HG03045 (cell line): ENCODE measurements at regions not wholly inside any gene's neighbourhood (a gene's known extent, or its start where the extent isn't known, plus 50 kb on each side); places are given as distances from the start of the nearest gene placed in this dataset.

Experiments
- ATAC-seq: cut with Tn5 transposase; IDR thresholded peaks from one replicate; pipeline ENCODE4 v1.9.1; 2021; ENCODE audit warnings: mild to moderate bottlenecking, moderate library complexity; ENCODE audit not compliant: unreplicated experiment

DNA sequence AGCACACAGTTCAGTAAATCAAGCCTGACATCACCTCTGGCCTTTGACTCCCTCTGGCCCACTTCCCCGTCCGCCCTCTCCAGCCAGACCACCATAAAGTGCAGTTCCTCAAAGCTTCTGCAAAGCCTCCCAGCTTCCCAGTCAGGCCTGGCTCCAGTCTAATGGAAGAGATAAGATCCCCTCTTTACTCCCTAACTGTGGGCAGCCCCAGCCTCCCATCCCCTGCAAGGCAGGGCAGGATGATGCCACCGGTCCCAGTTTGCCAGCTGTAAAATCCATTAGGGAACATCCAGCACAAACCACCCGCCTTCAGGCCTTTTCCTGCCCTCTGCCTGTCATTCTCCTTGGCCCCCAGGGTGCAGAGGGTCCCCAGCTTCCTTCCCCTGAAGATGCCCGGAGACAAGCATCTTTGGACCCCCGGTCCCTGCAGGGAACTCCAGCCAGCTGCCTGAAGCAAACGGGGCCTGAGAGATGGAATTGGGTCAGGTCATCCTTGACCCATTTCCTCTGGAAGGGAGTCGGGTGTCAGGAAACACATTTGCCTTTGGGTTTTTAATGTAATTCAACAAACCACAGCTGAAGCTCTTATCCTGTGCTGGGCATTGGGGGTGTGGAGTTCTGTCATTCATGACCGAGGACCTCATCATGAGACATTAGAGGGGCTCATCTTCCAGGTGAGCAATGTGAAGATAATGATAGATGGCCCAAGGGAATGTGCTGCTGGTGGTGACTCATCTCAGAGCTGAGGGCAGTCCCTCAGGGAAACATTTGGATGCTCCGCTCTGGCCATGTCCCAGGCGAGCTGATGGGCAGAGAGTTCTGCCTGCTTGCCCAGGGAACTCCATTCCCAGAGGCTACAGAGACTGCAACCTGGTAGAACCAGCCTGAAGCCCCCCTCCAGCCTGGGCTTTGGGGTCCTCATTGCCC lies 93.8 kb upstream of the CLMN start:
- no peak for ATAC-seq

DNA sequence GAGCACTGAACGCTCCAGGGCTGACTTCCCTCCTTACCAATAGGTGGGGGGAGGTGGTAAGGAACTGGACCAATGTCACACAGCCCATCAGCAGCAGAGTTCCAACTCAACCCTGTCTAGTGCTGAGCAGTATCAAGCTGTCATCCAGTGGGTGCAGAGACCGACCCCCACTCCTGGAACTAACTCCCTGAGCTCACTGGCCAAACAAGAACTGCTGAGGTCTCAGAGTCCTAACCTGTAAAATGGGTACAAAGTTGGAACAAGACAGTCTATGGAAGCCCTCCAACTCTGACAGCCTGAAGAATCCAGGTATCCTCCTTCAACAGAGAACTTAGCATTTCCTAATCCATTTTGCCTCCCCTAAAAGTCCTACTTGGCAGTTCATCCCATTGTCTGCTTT lies 91.1 kb upstream of the CLMN start:
- ATAC-seq, result no peak

DNA sequence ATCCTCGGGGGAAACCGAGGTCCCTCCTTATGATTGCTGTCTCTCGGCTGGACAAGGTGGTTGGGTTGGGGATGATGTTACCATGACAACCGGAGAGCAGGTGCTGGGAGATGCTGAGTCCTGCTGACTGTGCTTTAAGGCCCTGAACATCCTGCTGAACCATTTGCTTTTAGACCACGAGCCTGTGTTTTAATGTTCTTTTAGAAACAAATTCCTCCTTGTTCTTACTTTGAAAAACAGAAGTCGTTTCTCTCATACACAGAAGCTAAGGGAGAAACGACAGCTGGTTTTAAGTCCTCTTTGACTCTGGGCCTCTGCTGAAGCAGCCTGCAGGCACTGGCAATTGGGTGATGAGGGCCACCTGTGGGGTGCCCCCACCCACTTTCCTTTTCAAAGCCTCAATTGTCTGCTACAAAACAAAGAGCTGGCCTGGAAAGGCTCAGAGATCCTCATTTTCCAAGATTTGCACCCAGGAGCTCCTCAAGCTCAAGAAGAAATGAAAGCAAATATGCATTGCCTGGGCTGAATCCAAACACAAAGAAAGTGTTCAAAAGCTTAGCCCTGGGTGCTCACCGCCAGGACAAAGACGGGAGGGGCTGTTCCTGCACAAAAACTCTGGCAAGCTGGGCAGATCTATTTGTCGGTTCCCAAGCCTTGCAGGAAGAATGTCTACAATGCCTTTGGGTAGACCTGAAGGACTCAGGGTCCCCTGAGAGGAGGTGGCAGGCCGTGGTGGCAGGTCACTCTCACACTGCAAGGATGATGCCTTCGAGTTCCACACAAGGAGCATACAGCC lies 90.0 kb upstream of the CLMN start:
- ATAC-seq, result no peak

DNA sequence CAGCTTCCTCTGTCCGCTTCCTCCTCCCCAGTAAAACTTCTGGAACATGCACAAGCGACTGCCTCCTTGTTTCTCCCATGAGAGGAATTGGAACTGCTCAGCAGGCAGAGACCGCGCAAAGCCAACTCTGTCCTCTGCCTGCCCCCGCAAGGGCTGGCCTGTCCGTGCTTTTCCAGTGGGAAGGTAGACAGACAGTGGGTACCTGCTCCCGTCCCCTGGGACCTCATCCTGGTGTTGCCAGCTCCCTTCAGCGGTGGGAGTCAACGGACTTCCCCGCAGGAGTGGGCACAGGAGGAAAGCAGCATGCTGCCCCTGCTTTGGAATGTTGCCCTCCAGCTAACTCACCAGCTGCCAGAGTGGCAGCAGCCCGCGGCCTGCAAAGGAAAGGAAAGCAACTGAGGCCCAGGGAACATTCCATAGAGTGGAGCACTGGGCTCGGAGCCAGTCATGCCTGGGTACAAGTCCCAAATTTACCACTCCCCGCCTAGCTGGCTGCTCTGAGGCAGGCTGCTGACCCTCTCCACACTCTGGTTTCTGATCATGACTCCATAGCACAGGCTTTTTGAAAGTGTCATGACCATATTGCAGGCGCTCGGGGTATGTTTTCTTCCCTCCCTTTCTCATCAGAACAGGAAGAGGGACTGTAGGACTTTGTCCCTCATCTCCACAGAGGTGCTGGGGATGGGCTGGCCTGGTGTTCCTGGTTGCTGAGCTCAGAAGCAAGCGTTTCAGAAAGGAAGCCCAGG lies 89.2 kb upstream of the CLMN start:
- no peak for ATAC-seq

DNA sequence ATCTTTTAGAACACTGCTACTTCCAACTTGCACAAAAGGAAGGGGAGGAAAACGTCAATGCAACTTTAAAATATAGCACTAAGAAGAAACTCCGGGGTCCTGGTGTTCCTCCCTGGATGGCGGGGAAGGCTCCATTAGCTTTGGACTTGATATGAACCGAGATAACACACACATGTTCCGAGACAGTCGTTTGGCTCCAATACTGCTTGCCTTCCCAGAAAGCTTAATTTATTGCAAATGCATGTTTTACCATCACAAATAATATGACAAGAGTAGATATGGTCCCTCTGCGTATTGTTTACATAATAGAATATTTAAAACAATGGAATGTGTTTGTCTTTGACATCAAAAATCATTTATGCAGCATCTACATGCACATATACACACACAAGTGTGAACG lies 87.6 kb upstream of the CLMN start:
- ATAC-seq, result no peak

DNA sequence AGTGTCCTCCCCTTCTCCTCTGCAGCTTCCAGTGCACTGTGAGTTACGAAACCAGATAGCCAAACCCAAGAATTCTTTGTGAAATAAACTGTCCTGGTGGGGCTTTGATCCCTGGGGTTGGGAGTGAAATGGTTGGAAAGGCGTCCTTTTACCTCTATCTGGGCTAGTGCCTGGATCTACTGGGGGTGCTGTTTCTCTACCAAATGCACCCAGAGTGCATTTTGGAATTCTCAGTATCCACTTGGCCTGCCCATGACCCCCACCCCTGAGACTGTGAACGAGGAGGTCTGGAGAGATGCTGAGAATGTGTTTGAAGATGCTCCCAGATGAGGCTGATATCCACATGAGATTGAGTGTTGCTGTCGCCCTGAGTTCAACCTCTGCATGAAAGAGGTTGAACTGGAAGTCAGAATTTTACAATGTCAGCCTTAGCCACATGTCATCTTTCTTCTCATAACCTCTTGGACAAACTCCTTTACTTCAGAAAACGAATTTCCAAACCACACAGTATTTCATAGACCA lies 87.1 kb upstream of the CLMN start:
- ATAC-seq, result no peak

DNA sequence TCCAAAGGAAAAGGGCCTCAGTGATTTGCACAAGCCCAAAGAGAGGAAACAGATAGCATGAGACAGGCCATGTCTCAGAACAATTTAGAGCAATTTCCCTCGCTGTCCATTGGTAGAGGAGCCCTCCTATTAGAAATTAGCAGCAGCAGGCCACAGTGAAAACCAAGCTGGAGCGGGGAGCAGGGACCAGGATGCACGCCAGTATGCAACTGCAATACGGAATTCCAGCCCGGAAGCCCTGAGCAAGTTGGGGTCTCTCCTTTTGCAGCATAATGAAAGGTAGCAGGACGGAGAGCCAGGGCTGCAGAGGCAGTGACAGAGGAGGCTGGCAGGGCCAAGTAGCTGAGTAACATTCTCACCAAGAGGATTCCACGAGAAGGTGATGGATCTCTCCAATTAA lies 84.9 kb upstream of the CLMN start:
- no peak for ATAC-seq

DNA sequence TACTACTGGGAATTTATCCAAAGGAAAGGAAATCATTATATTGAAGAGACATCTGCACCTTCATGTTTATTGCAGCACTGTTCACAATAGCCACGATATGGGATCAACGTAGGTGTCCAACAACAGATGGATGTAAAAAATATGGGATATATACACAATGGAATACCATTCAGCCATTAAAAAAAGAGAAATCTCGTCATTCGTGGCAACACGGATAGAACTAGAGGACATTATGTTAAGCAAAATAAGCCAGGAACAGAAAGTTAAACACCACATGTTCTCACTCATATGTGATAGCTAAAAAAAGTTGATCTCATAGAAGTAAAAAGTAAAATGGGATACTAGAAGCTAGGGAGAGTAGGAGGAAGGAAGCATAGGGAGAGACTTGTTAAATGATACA lies 82.9 kb upstream of the CLMN start:
- ATAC-seq, result no peak

DNA sequence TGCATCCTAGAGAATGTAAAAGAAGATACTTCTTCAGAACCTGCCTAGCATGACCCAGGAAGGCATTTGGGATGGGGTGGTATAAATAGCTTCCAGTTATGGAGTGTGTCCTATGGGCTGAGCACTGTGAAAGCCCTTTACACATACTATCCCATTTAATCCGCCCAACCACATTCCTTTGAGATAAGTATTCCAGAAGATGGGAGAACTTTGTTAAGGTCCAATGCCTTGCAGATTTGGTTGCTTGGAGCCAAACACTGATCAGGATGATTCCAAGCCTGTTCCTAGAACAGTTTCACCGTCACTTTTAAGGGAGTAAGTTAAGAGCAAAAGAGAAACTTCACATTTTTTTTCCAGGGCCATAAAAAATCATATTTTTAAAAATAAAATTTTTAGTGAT lies 82.5 kb upstream of the CLMN start:
- ATAC-seq, result no peak

DNA sequence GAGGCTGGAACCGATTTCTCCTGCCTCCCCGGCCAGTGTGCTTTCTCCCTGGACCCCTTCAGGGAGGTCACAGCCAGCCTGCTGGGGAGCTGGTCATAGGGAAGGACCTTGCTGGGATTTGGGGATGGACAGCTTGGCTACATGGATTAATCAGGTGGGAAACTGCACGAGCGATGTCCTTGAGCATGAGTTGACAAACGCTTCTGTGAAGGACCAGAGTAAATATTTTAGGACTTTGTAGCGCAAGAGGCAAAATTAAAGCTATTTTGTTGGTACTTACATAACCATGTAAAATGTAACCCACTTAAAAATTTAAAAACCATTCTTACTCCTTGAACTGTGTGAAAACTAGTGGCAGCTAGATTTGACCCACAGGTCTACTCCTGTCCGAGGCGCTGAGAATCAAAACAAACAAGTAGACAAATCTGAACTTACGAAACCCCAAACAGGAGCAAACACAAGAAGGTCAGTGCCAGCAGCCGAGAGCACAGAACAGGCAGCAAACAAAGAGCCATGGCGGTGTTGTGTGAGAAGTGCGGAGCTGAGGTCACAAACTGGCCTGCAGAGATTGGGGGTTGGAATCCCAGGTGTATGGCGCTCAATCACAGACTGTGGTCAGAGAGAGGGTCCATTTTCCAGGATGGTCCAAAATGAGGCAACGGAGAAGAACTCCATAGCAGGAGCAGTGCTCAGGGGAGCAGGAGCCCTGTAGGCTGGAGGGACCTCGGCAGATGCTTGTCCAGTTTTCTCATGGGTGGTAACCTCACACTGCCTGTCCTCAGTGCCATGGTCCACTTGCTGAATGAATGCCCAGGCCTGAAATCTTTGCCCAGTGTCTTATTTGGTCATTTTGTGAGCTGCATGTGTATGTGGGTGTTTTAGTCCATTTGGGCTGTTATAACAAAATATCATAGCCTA lies 79.2 kb upstream of the CLMN start:
- no peak for ATAC-seq

DNA sequence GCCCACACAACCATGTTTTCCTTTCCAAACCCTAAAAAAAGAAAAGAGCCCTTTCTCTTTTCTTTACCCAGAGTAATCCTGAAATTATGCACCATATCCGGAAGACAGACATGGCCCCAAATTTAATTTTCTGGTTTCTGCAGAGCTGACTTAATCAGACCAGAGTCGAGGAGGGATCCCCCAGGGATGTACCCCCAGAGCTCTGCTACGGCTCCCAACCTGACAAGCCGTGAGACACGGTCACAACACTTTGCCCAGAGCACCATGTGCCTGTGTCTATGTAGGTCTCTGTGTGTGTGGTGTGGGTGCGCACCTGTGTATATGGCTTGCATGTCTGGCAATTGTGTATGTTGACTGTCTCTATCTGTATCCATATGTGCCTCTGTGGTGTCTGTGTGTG lies 77.6 kb upstream of the CLMN start:
- no peak for ATAC-seq

DNA sequence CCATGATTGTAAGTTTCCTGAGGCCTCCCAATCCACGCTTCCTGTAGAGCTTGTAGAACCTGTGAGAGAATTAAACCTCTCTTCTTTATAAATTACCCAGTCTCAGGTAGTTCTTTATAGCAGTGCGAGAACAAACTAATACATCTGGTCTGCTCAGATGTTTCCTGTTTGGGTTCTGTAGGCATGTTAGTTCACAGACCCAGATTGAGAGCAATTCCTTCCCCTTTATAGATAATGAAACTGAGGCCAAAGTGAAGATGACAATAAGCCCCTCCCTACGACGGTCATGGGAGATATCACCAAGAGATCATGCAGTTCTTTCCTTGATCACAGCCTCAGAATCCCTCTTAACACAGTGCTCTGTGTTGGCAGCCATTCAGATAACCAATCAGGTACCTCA lies 76.5 kb upstream of the CLMN start:
- no peak for ATAC-seq

DNA sequence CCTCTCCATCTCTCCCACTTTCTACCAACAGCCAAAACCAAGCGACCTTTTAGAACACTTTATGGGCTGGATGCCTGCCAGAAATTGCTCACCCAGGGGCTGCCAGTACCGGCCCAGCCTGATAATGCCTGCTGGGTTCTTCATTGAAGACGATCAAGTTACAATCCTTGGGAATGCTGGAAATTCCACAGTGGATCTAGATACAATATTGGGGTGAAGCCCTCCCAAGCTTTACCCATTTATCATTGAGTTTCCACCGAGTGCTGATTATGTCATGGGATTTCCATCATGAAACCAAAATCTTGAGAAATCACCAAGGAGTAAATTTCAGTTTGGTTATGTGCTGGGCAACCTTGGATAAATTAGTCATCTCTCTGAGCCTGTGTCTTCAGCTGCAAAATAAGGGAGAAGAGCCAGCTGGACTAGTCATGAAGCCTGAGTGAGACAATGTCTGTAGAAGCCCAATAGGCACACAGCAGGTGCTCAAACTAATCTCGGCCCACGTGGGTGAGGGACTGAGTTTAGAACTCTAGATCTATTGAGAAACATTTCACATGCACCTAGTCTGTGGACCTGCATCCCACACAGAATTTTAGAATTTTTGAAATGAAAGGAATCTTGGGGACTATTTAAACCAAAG lies 75.5 kb upstream of the CLMN start:
- no peak for ATAC-seq

DNA sequence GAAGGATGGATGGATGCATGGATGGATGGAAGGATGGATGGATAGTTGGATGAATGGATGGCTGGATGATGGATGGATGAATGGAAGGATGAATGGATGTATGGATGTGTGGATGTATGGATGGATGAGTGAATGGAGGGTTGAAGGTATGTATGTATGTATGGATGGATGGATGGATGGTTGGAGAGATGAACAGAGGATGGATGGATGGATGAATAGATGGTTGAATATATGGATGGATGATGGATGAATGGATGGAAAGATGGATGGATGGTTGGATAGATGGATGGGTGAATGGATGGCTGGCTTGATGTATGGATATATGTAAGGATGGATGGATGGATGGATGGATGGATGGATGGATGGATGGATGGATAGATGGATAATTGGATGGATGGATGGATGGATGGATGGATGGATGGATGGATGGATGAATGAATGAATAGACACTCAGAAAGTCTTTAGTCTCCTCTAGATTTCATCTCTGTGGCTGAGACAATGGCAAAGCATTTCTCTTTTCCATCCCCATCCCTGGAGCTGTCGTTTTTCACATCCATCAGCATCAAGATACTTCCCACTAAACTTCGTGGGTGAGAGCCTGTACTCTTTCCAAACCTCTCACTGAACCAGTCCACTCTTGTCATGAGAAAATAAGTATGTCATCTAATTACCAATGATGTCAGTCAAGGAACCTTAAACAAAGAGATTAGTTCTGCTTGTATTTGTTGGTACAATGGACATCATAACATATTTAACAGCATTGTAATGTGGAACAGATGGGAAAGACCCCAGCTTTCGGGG lies 74.8 kb upstream of the CLMN start:
- no peak for ATAC-seq

DNA sequence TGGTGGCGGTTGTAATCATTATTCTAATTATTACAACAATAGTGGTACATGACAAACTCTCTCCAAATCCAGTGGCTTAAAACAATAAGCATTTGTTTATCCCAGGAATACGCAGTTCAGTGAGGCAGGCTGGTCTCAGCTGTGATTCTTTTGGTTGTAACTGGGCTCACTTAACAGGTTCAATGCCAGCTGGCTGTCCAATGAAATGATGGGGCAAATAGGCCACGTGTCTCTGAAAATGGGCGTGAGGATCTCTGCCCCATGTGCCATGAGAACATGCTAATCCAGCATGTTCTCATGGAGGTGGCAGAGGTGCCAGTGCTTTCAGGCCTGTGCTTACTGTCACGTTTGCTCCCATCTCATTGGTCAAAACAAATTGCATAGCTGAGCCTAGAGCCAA lies 73.1 kb upstream of the CLMN start:
- no peak for ATAC-seq

DNA sequence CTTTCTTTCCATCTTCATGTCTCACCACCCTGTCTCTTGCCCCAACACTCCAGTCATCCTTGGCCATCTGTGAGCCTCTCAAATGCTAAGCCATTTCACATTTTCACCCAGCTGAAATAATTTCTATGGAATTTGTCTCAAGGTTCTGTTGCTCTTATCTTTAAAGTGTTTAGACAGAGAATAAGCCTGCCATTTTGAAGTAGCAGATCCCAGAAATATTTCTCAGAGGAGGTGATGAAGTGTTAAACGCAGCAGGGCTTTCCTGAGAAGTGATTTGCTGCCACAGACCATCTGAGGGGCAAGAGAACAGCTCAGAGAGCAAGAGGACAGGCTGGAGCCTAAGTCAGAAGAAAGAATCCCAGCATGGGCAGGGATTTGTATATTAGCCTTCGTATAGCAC lies 71.6 kb upstream of the CLMN start:
- no peak for ATAC-seq

DNA sequence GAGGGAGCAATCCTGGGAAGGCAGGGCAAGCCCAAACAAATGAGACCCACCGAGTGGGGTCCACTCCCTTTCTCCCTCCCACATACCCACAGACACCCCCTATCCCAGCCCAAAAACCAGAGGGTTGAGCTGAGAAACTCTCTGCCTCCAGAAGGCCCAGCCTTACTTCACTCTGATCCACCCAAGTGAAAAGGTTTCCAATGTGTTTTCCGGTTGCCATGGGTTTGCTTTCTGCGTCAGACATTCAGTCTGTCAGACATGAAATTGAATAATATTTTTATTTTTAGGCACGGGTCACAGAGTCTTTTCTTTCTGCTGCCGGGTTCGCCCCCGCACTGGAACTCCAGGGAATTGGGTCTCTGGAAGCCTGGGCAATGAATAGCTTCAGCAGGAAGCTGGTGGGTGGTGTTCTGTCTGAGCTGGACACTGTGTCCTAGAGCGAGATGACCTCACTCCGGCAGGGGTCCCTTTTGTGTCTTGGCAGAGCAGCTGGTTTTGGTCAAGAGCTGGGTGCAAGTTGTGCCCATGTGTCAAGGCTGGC lies 69.8 kb upstream of the CLMN start:
- ATAC-seq, result no peak

DNA sequence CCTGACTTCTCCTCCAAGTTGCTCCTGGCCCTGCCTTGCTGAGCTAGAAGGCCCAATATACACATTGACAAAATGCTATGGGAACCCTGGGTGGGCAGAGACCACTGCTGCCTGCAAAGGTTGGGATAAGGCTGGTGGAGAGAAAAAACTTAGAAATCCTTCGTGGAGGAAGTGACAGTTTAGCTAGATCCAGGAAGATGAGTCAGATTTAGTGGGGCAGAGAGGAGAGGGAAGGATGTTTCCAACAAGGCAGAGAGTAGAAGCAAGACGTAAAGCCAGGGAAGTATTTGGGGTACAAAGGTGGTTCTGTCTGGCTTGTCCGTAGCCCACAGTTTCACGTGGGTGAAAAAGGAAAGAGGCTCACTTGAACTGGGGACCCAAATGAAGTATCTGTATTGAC lies 69.0 kb upstream of the CLMN start:
- ATAC-seq, result no peak
